ENCODE measurements at regions not wholly inside any gene's neighbourhood (a gene's known extent, or its start where the extent isn't known, plus 50 kb on each side); places are given as distances from the start of the nearest gene placed in this dataset.

DNA sequence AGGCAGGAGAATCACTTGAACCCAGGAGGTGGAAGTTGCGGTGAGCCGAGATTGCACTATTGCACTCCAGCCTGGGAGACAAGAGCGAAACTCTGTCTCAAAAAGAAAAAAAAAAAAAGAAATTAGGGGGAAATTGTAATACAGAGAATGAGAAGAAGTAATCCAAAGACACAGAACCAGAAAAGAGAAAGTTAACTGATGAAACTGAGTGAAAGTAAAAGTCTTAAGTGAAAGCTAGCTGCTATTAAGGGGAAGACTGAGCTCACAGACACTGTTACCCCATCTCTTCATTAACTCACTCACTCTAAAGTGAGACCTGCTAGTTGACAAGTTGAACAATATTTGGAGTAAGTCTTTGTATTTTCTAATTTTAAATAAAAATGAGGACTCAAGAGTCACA, 763.0 kb upstream of the PCDH10 start:
- TF ChIP-seq, protein P1, sequence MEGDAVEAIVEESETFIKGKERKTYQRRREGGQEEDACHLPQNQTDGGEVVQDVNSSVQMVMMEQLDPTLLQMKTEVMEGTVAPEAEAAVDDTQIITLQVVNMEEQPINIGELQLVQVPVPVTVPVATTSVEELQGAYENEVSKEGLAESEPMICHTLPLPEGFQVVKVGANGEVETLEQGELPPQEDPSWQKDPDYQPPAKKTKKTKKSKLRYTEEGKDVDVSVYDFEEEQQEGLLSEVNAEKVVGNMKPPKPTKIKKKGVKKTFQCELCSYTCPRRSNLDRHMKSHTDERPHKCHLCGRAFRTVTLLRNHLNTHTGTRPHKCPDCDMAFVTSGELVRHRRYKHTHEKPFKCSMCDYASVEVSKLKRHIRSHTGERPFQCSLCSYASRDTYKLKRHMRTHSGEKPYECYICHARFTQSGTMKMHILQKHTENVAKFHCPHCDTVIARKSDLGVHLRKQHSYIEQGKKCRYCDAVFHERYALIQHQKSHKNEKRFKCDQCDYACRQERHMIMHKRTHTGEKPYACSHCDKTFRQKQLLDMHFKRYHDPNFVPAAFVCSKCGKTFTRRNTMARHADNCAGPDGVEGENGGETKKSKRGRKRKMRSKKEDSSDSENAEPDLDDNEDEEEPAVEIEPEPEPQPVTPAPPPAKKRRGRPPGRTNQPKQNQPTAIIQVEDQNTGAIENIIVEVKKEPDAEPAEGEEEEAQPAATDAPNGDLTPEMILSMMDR (IDR thresholded peaks at IDR 0.05): no peak
- TF ChIP-seq POLR2A (IDR thresholded peaks at IDR 0.05): no peak

Data from esophagus squamous epithelium (tissue), 4 donors.